Epidermal melanocyte (primary cell): ENCODE measurements at regions not wholly inside any gene's neighbourhood (a gene's known extent, or its start where the extent isn't known, plus 50 kb on each side); places are given as distances from the start of the nearest gene placed in this dataset.
"Not testable (repeated sequence)": the region's sequence is repeated elsewhere in the genome, so short reads cannot be mapped to it uniquely, and the experiment has no call there.

ENCODE experiments used
- DNase-seq: peaks from one replicate; pipeline ENCODE4 v3.0.0; 2011; ENCODE audit warnings: low spot score; ENCODE audit not compliant: insufficient read length

DNA sequence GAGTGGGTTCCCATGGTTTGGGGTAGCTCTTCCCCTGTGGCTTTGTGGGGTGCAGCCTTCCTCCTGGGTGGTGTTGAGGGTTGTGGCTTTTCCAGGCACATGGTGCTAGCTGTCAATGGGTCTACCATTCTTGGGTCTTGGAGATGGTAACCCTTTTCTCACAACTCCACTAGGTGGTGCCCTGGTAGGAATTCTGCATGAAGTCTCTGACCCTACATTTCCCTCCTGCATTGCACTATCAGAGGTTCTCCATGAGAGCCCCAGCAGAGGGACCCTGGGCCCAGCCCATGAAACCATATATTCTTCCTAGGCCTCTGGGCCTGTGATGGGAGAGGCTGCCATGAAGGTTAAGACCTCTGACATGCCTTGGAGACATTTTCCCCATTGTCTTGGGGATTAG lies 1093.3 kb downstream of the SLC16A7 start:
- no peak for DNase-seq

DNA sequence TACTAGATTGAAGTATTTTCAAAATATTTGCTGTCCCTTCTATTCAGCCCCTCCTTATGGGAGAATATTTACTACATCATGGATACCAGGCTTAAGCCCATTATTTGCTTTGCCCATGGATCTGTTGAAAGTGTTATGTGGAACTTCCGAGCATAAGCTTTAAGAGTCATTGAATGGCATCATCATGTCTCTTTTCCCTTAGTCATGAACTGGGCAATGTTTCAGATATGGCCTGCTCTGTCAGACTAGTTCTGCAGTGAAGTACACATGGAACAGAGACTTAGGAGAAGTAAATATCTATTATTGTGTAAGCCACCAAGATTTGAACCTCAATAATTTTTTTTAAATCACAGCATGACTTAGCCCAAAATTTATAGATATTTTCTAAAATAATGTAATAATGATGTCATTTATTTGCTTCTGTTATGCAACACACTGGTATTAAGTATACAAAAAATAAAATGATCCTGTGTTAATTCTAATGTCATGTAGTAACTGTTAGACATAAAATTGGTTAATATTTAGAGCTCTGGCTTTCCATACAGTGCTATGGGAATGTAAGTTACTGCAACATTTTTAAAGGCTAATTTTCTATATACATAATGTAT lies 1097.3 kb downstream of the SLC16A7 start:
- DNase-seq: no peak

DNA sequence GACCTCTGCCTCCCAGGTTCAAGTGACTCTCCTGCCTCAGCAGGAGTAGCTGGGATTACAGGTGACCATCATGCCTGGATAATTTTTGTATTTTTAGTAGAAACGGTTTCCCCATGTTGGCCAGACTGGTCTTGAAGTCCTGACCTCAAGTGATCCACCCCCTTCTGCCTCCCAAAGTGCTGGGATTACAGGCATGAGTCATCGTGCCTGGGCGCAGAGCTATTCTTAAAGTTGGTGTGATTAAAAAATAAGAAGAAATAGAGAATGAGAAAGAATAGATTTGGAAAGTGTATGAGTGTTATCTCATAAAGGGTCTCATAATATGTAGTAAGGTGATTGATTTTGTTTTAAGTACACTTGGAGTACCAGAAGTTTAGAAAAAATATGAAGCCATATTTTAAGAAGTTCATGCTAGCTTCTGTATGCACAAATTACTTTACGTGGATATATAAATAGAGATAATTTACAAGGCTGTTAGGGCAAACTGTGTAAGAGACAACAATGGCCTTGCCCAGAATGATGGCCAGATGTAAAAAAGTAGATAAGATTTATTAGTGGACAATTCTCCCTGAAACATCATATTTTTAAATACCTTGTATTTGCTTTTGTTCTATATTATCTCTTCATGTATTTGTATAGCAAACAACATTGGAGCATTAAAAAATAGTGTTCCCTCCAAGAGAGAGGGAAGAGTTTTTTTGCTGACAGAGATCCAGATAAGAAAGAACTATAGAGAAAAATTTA lies 1108.5 kb downstream of the SLC16A7 start:
- DNase-seq: no peak

DNA sequence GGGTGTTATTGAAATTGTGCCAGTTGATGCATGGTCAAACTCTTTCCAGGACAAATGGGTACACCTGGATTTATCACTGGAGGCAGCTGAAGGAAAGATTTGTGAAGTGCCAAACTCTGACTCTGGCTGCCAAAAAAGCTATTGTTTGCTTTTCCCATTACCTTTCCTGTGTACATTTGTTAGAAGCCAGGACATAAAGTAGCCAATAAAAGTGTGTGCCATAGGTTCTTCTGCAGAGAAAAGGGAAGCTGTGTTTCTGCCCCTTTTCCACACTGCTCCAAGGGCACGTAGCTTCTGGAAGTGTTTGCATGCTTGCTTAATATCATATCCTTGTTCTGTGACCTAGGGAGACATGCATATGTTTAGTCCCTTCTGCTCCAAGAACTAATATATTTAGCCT lies 1114.4 kb downstream of the SLC16A7 start:
- no peak for DNase-seq

DNA sequence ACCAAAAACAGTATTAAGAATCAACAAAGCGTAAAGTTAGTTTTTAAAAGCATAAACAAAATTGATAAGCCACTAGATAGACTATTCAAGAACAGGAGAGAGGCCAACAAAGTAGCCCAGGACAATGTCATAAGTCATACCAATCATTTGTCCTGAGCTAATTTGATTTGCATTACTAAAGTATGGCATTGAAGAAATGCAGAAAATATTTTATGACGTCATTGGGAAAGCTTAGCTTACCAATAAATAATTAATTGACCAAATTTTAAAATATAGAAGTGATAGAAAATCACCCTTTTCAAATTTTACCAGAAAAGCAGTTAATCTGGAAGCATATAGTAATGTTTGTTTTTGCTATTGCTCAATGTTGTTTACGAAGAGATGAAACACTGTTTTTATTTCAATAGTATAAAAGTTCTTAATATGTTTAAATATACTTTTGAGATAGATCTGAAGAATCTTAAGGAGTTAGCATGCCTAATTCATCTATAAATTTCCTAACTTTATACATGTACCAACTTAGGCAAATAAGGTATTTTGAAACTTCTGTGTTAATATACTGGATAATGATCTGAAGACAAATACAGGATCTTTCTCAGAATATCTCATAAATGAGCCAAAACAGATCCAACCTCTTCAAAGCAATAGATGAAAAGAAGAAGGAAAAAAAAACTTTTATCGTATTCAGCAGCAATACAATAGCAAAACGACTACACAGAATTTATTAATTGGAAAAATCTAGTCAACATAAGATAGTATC lies 1118.5 kb downstream of the SLC16A7 start:
- no peak for DNase-seq

DNA sequence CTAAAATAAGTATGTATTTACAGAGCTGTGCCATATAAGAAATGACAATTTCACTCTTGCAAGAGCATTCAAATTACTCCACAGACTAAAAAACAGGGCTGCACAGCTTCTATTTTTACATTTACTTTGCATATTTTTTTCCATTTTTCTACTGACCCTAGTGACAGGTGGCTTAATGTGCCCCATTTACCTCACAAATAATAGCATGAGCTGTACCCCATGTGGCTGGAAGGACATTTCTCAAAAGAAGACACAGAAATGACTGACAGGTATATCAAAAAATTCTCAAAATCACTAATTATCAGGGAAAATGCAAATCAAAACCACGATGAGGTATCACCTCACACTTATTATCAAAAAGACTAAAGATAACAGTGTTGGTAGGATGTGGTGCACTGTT lies 1128.6 kb downstream of the SLC16A7 start:
- no peak for DNase-seq

DNA sequence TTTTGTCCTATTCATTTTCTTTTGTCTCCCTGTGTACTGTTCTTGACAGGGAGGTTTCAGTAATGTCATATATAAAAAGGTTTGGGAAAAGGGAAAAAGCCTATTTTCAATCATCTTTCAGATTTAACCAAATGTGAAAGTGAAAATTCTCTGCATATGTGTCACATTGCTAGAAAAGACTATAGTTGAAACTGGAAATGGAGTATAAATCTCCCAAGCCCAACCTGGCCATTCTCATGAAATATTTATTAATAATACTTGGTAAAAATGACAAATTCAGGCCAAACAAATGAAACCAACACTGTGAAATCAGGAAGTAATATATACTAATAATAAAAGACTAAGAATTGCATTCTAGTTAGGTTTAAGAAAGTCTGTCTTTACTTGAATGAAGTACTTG lies 1129.2 kb downstream of the SLC16A7 start:
- no peak for DNase-seq

DNA sequence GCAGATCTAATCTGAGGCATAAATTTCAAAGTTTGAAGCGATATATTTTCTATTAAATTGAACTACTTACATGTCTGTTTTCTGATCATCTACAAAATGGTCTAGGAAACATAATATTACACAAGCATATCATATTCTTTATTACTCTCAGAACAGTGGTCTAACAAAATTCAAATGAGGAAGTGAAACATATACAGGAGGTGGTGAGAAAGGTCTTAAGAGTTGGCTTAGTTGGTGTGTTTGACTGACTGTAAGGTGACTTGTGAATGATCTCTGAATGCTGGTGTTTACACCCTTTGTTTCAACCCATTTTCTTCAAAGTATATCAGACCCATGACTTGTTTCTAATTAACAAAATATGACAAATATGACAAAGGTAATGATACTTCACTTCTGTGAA lies 1156.8 kb downstream of the SLC16A7 start:
- no peak for DNase-seq

DNA sequence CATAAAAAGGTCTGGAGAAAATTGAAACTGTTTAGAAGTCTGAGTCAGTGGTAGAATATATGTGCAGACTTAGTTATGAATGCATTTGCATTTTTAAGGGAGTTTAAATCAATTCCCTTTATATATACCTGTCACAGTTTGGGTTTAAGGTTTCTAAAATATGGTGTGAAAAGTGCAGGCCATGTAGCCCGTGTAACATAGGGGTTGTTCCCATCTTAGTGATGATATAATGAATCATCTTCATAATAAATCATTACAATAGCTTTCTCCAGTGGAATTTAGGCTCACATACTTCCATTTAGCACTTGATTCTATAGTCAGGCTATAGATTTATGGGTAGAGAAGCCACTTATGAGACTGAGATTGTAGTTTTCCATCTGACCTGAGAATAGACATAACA lies 1162.4 kb downstream of the SLC16A7 start:
- DNase-seq: no peak

DNA sequence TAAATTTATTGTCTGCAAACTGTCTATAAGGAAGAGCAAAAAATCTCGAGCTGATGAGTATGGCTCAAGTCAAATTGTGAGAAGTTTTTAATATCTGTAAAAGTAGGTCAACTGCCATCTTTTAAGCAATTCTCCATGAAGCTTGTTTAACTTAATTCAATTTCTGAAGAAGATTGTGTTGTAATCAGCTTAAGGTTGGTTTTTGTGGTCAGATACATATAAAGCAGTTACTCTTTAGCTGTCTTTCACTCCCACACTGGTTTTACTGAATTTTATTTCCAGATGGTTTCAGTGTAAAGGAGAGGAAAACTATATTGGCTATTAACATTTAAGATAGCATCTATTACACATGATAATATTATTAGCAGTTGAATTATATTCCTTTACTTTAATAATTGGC lies 1165.1 kb downstream of the SLC16A7 start:
- DNase-seq: no peak

DNA sequence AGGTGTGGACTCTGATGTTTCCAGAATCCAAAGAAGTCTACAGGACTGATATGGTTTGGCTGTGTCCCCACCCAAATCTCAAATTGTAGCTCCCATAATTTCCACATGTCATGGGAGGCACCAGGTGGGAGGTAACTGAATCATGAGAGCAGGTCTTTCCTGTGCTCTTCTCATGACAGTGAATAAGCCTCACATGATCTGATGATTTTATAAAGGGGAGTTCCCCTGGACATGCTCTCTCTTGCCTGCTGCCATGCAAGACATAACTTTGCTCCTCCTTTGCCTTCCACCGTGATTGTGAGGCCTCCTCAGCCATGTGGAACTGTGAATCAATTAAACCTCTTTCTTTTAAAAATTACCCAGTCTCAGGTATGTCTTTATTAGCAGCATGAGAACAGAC lies 1205.3 kb downstream of the SLC16A7 start:
- DNase-seq: not testable (repeated sequence)

DNA sequence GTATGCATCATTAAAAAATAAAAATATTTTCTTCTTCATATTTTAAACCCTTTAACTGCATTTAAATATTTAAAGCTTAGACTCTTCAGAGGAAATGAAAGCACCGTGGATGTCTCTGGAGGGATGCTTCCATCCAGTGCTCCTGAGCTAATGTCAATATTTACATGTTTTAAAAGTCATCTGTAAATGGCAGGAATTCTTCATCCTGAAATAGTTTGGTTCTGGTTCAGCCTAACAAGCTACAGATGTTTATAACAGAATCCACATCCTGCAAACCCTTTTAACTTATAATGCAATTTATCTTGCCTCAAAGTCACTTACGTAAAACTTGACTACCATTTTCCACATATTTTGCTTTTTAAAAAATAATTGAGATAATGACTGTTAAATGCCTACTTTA lies 1207.3 kb downstream of the SLC16A7 start:
- no peak for DNase-seq

DNA sequence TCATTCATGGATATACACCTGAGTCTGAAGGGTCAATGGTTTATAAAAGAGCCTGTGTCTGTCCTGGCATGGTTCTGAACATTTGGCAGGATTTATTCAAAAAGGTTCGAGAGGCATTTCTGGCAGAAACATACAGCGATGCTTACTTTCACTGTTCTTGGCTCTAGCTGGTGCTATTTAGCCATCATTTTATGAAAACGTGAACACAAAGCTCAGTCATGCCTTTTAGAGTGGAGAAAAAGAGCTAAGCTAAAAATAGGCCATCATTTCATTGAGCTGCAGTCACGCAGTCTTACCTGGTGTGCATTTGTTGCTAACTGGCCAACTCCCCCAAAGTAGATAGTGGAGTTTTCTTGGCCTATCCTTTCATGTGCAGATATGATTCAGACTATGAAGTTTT lies 1209.5 kb downstream of the SLC16A7 start:
- no peak for DNase-seq

DNA sequence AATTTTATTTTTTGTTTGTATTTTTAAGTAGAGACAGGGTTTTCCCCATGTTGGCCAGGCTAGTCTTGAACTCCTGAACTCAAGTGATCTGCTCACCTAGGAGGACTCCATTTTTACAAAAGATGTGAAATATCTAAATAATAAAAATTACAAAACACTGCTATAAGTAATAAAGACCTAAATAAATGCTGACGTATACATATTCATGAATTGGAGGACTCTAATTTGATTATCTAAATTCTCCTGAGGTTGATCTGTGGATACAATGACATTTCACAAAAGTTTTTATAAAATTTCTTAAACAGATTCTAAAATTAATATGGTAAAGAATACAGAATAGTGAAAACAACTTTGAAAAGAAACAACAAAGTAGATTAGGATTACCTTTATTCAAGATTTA lies 1224.0 kb downstream of the SLC16A7 start:
- DNase-seq: no peak

DNA sequence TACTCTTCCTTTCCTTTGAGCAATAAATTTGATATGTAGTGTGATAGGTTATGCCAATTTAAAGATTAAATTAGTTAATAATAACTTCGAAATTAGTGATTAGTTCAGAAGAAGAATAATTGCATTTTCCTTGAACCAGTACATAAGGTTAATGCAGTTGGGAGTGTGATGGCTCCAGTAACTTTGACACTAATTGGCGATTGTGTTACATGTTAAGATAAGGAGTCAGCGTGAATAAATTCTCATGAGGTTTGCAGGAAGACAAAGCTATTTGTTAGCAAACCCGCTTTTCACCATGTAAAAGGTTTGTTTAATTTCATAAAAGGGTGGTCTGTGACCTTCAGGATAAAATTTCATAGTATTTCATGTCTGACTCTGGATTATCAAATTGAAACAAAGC lies 1226.8 kb downstream of the SLC16A7 start:
- DNase-seq: no peak

DNA sequence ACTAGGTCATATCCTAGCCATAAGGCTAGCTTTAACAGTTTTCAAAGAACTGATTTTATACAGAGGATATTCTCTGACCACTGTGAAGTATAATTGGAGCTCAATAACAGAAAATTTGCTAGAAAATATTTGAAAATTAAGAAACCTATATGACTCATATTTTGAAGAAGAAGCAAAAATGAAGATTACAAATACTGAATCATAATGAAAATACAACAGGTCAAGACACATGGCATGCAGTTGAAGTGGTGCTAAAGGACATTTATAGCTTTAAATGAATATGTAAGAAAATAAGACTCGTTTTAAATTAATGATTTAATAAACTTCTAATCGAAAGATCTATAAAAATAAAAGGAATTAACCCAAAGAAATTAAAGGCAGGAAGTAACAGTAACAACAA lies 1234.6 kb downstream of the SLC16A7 start:
- DNase-seq: no peak

DNA sequence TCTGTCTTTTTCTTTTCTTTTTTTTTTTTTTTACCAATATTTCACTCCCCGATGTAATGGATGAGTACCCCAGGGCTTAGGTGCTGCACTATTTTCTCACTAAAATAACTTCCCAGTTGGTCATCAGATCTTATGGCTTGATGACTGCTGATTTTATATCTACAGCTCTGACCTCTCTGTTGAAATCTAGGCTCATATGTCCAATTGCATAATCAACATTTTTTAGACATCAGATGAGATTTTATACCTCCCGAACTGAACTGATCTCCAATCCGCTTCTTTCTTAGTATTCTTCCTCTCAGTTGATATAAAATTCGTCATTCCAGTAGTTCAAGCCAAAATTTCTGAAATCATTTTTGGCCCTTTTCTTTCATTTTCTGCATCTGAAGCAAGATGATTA lies 1236.5 kb downstream of the SLC16A7 start:
- no peak for DNase-seq

DNA sequence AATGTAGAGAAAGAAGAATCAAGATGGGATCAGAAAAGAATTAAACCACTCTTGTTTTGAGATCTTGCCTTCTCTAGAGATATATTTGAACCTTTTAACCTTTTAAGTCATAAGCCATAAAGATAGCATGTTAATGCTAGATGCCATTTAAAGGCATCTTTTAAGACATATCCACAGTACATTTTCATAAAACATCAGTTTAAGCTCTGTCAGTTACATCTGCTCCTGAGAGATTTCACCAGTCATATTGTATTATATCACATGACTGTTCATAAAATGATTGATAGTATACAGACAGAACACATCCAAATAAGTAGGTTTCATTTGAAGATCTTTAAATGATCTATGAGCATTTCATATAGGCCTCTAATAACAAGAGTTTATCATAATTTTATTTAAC lies 1238.5 kb downstream of the SLC16A7 start:
- DNase-seq: no peak

DNA sequence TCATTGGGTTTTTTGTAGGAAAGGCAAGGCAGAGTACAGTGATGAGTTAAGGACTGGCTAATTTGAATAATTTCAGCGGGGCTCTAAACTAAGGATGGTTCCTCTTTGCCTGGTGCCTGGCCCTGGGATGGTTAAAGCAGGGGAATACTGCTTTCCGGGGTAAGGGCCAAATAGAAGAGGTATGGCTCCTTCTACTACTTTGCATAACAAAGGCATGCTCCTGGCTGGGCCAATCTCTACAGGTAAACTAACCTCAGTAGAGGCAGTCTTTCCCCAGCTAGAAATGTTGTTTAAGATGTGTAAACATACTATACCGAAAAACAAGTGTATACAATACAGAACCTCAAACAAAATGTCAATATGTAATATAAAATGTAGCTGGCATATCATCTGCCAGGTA lies 1239.0 kb downstream of the SLC16A7 start:
- DNase-seq: no peak

DNA sequence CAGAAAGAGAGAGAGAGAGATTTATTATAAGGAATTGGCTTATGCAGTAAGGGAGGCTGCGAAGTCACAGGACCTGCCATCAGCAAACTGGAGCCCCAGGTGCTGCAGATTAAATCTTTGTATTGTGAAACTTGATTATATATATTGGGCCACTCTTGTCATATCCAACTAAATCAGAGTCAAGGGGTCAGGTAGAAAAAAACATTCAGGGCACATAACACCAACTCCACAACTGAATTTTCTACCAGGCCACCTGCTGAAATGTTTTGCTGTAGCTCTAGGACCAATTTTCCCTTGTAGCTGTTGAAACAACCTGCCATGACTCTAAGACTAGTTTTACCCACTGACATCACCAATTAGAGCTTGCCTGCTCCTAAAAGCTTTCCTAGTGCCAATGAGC lies 1240.8 kb downstream of the SLC16A7 start:
- no peak for DNase-seq

DNA sequence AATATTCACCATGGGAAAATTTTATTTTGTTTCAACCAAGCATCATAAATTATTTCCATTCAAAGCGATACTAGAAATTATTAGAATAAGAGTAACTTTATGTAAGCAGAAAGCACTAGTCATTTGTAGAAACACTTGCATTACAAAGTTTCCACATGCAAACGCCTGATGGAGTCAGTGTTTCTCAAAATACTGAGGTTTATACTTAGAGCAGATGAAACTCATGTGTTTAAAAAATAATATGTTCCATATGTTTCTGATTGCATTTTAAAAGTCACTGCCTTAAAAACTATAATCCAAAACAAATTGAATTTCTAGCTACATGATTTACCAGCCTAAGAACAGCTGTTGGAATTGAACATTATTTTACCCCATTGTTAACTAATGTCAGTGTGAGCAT lies 1246.4 kb downstream of the SLC16A7 start:
- no peak for DNase-seq

DNA sequence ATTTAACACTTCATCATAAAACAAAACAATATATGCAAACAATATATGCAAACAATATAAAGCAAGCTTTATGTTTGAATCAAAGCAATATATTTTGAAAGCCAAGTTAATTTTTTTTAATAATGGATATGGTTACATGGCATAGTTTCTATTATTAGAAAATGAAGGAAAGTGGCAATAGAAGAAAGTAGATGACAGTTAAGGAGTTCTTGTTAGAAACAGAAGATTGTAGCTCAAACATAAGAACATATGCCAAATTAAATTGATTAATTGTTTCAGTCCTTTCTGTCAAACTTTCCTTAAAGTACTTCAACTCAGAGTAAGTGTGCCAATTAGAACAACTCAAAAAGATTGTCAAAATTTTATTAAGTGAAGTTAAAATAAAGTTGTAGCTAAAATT lies 1248.3 kb downstream of the SLC16A7 start:
- no peak for DNase-seq

DNA sequence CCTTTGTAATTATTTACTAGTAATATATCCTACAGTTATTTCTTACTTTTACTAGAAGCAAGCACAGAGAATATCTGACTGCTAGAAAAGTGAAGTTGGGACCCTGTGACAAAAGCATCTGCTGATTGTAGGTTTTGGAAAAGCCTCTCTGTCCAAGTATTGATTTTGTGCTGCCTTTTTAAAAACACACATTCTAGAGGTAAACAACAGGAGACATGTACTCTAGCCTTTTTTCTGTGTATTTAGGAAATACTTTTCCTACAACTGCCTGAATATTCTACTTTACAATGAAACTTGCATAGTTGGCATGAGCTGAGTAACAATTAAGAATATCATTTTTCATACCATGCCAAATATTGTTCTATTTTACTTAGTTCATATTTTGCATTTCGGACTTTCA lies 1249.0 kb downstream of the SLC16A7 start:
- DNase-seq: no peak
